ENCODE measurements at regions not wholly inside any gene's neighbourhood (a gene's known extent, or its start where the extent isn't known, plus 50 kb on each side); places are given as distances from the start of the nearest gene placed in this dataset.

GRCh38 chr20:60352017-60352416 is 393.8 kb downstream of the CDH26 start:
- CTCF ChIA-PET: interaction anchor here (0.5 kb wide), 1 partner anchor 1146 kb away, joined by 4 read pairs; no protein-coding TSS in a partner anchor
- intact Hi-C loops (cut with micrococcal nuclease): no loop called here
- no peak for DNase-seq (ENCODE audit: unreplicated experiment)

GRCh38 chr20:60352596-60352995 is 394.4 kb downstream of the CDH26 start:
- Mint-ChIP-seq H3K9me3 (ENCODE audit: unreplicated experiment) (no peaks in the 10 kb centered on the region), H3K4me3 (ENCODE audit: unreplicated experiment) (no peak overlapping the region), H3K36me3 (ENCODE audit: insufficient read depth, unreplicated experiment) (no peaks in the 10 kb centered on the region), H3K27me3 (ENCODE audit: insufficient read depth, unreplicated experiment) (no peaks in the 10 kb centered on the region), H3K4me1 (ENCODE audit: insufficient read depth, unreplicated experiment) (no peaks in the 10 kb centered on the region), H3K27ac (ENCODE audit: low read depth, unreplicated experiment) (no peak overlapping the region)
- no peak for TF ChIP-seq CTCF (IDR thresholded peaks at IDR 0.05; ENCODE audit: unreplicated experiment)
- CTCF ChIA-PET: interaction anchor here (0.5 kb wide), 1 partner anchor 1146 kb away, joined by 4 read pairs; no protein-coding TSS in a partner anchor
- BruUV-seq (replicated peaks): no TSS peak
- no peak for DNase-seq (ENCODE audit: unreplicated experiment)
- intact Hi-C loops (cut with micrococcal nuclease): no loop called here
- POLR2A ChIA-PET: no interaction called here

More at GRCh38 chr20:60352017-60352416, 393.8 kb downstream of the CDH26 start:
- H3K36me3 Mint-ChIP-seq (ENCODE audit: insufficient read depth, unreplicated experiment): no peaks in the 10 kb centered on the region
- H3K4me1 Mint-ChIP-seq (ENCODE audit: insufficient read depth, unreplicated experiment): no peaks in the 10 kb centered on the region
- H3K27ac Mint-ChIP-seq (ENCODE audit: low read depth, unreplicated experiment): no peak overlapping the region
- H3K9me3 Mint-ChIP-seq (ENCODE audit: unreplicated experiment): no peaks in the 10 kb centered on the region
- no peak overlapping the region for H3K4me3 Mint-ChIP-seq (ENCODE audit: unreplicated experiment)
- no peak for TF ChIP-seq CTCF (IDR thresholded peaks at IDR 0.05; ENCODE audit: unreplicated experiment)
- no TSS peak for BruUV-seq (replicated peaks)
- POLR2A ChIA-PET: no interaction called here
- H3K27me3 Mint-ChIP-seq (ENCODE audit: insufficient read depth, unreplicated experiment): no peaks in the 10 kb centered on the region

GRCh38 chr20:60354024-60354580 is 395.9 kb downstream of the CDH26 start:
- no TSS peak for BruUV-seq (replicated peaks)
- POLR2A ChIA-PET: no interaction called here
- no peaks in the 10 kb centered on the region for H3K36me3 Mint-ChIP-seq (ENCODE audit: insufficient read depth, unreplicated experiment)
- H3K4me3 Mint-ChIP-seq (ENCODE audit: unreplicated experiment): no peak overlapping the region
- no peaks in the 10 kb centered on the region for H3K9me3 Mint-ChIP-seq (ENCODE audit: unreplicated experiment)
- intact Hi-C loops (cut with micrococcal nuclease): no loop called here
- no peaks in the 10 kb centered on the region for H3K27me3 Mint-ChIP-seq (ENCODE audit: insufficient read depth, unreplicated experiment)
- no peak for TF ChIP-seq CTCF (IDR thresholded peaks at IDR 0.05; ENCODE audit: unreplicated experiment)
- DNase-seq (ENCODE audit: unreplicated experiment): no peak
- CTCF ChIA-PET: interaction anchor here (0.6 kb wide), 1 partner anchor 1244 kb away, joined by 3 read pairs; no protein-coding TSS in a partner anchor
- H3K4me1 Mint-ChIP-seq (ENCODE audit: insufficient read depth, unreplicated experiment): no peaks in the 10 kb centered on the region
- H3K27ac Mint-ChIP-seq (ENCODE audit: low read depth, unreplicated experiment): no peak overlapping the region

- POLR2A ChIA-PET: no interaction called here
- no peak overlapping the region for H3K27ac Mint-ChIP-seq (ENCODE audit: low read depth, unreplicated experiment)
- H3K27me3 Mint-ChIP-seq (ENCODE audit: insufficient read depth, unreplicated experiment): no peaks in the 10 kb centered on the region
- intact Hi-C loops (cut with micrococcal nuclease): no loop called here
- CTCF ChIA-PET: no interaction called here
- TF ChIP-seq CTCF (IDR thresholded peaks at IDR 0.05; ENCODE audit: unreplicated experiment): no peak
- H3K4me3 Mint-ChIP-seq (ENCODE audit: unreplicated experiment): no peak overlapping the region
- no peak for DNase-seq (ENCODE audit: unreplicated experiment)
- H3K4me1 Mint-ChIP-seq (ENCODE audit: insufficient read depth, unreplicated experiment): no peaks in the 10 kb centered on the region
- no peaks in the 10 kb centered on the region for H3K36me3 Mint-ChIP-seq (ENCODE audit: insufficient read depth, unreplicated experiment)
- H3K9me3 Mint-ChIP-seq (ENCODE audit: unreplicated experiment): no peaks in the 10 kb centered on the region
- no TSS peak for BruUV-seq (replicated peaks)
Measured at GRCh38 chr20:60358101-60358500, 399.9 kb downstream of the CDH26 start.
